Left hindlimb (tissue), 1 donor: ENCODE measurements at regions not wholly inside any gene's neighbourhood (a gene's known extent, or its start where the extent isn't known, plus 50 kb on each side); places are given as distances from the start of the nearest gene placed in this dataset.

Experiments
- DNase-seq: peaks from one replicate; pipeline ENCODE4 v3.0.0-alpha.2; 2018

DNA sequence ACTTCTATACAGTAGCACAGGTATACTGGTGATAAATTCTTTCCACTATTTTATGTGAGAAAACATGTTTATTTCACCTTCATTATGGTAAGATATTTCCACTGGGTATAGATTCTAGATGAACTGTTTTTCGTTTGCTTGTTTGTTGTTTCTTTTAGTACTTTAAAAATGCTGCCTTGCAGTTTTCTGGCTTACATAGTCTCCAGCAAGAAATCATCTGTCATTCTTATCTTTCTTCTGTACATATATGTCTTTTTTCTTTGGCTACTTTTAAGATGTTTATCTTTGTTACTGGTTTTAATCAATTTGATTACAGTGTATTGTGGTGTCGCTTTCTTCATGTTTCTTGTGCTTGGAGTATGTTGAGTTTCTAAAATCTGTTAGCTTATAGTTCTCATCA lies 333.3 kb upstream of the HTR2A start:
- no peak for DNase-seq

DNA sequence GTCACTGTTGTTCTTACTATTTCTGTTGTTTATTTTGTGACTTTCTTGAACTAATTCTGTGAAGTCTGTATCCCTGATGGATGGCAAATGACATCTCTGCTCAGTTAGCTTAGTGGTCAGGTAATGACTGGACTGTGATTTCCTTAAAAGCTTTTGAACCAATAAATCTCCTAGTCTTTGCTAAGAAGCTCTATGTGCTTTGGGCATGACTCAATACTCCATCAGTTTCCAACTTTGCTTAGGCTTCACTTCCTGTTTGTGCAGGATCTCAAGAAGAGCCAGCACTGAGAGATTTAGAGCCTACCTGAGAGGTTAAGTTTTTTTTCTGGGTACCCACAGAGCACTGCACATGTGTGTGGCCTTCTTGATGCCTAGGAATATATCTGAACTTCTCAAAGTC lies 329.7 kb upstream of the HTR2A start:
- DNase-seq = no peak

DNA sequence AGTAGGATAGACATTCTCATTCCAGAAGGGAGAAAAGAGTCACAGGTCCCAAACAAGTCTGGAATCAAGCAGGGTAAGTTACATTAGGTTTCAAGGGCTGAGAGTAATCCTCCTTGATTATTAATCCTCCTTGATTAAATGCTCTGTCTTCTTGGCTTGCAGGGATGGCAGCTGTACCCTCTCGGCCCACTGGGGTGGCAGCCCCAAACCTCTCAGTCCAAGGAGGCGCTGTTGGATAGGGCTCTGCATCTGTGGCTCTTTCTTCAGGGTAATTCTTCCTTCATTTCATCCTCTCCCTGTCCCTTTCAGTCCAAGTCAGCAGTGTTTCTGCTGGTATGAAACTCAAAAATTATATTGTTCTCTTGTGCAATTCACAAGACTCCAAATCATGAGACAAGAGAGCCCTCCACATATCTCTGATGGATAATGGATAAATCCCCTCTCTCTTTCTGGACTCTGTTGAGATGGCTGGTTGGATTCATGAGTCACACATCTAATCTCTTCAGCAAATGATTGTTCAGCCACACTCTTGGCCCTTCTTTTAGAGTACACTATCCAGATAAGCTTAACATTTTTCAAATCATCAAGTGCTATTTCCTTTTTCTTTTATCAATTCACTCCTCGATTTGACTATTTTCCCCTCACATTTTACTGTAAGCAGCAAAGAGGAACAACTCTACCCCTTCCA lies 323.7 kb upstream of the HTR2A start:
- no peak for DNase-seq

DNA sequence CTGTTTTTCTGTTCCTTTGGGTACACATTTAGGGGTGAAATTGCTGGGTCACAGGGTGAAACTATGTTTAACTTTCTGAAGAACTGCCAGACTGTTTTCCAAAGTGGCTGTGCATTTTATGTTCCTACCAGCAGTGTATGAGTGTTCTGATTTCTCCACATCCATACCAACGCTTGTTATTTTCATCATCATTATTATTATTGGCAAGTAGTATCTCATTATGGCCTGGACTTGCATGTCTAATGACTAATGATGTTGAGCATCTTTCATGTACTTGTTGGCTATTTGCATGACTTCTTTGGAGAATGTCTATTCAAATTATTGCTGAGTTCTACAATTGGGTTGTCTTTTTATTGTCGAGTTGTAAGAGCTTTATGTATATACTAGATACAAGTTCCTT lies 321.8 kb upstream of the HTR2A start:
- no peak for DNase-seq

DNA sequence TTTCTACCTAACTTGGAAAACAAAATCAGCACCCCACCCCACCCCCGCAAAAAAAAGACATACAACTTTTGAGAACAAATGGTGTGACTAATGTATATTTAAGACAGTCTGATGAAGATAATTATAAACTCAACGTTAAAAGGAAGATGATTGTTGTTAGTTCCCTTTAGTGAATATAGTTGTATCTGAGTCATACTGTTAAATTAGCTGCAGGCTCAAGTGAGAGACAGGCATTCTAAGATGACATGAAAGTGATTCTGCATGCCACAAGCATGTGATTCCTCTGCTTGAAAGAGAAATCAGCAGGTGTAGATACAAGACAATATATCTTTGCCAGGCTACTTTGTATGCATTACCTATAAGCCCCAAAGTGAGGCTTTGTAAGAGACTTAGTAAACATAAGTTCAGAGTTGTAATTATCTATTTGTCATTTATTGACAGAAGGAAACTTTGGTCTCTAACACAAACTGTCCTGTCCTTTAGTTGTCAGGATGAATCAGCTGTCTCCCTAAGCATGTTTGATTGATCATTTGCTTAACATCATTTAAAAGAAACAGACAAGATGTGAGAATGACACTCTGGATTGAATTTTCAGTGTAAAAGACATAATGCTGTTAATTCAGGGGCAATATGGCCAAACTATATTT lies 319.4 kb upstream of the HTR2A start:
- no peak for DNase-seq

DNA sequence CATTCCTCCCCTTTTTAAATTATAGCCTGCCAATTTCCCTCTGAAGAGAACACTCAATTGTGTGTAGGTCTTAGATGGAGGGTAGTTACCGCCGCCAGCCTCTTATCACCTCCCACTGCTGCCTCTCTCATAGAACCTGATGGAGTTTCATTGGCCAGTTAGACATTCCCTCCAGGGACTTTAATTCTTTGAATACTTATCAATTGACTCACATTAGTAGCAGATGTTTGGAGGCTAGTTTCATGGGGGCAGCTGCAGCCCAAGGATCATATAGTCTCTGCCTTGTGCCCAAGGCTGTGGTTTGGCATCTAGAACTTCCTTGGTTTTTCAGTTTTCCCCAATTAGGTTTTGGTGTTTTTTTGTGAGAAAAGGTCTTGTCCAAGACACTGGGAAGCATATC lies 318.9 kb upstream of the HTR2A start:
- DNase-seq = no peak

DNA sequence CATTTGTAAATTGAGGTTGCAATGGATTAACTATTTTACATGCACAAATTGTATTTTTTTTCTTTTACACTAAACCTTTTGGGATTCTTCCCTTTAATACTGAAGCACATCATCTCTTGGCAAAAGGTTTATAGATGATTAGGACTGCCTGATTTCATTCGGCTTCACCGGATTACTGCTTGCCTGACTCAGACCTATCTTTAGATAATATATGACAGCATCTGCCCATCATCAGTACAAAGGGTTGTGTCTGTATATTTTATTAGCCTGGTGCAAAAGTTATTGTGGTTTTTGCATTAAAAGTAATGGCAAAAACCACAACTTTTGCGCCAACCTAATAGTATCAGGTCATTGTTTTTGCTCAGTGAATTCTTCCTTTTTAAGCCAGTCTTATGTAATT lies 316.2 kb upstream of the HTR2A start:
- DNase-seq = no peak

DNA sequence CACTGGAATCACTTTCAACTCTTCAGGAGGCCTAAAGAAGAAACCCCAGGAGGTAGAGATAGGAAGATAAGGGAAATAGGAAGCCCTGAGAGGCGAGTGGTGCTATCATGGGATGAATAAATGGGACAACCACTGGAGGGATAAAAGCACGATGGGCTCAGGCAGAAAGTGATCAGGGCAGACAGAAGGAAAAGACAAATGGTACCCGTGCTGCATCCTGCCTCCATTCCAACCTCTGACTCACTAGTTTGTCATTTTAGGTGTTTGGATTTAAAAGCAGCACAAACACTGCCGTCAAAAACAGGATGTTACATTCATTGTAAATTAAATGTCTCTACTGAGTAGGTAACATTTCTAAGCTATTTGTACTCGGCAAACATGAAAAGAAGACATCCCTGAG lies 314.3 kb upstream of the HTR2A start:
- no peak for DNase-seq

DNA sequence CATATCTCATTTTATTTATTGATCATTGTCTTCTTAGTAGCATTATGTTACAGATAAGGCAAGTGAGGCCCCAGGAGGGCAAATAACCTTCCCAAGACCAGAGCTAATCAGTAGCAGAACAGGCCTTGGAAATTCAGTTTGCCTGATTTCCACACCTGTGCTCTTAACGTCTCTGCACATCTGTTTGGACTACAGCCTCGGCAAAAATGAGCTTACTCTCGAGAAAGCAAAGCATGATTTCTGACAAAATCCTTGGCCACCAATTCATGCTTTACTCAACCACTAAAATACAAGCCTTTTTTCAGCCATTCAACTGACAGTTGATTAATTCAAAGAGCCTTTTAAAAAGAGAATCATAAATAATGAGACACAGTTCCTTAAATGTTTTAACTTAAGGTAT lies 309.3 kb upstream of the HTR2A start:
- DNase-seq = no peak

DNA sequence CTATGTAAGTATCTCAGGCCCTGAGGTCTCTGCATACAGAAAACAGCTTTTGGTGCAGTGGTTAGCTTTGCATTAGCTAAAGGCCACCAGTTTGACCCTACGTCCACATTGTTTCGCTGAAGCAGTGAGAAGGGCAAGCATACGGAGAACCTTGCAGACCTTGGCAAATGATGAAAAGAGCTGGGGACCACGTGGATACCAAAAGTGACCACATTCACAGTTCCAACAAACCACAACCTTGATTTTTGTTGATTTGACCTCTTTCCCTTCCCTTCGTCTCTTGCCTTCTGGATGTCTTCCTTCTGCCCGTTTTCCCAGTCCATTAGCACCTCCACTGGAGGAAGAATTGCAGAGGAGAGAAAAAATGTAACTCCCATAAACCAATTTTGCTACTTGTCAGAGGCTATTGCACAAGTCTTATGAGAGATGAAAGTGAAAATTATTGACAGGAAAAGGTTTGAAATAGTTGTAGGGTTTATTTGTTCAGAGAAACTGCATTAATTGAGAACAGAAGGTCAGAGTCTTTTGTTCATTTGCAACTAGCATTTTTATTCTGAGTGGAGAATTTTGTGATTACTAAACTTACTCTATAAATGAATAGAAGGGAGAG lies 293.9 kb upstream of the HTR2A start:
- DNase-seq = no peak

DNA sequence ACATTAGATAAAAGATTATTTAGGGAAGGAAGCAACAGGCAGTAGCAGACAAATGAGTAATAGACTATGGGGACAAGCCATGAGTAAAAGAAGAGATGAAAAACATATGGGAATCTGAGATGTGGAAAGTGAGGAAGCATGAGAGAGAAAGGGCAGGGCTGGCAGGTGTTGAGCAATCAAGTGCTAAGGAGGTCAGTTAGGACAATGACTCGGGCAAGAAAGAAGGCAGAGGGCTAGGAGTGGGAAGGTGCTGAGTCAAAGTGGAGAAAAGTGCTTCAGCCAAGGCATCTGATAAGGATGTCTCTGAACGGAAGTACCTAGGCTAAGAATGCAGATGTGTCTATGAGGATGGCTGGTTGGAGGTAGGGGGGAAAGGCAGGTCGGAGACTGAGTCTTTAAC lies 291.9 kb upstream of the HTR2A start:
- DNase-seq = no peak

DNA sequence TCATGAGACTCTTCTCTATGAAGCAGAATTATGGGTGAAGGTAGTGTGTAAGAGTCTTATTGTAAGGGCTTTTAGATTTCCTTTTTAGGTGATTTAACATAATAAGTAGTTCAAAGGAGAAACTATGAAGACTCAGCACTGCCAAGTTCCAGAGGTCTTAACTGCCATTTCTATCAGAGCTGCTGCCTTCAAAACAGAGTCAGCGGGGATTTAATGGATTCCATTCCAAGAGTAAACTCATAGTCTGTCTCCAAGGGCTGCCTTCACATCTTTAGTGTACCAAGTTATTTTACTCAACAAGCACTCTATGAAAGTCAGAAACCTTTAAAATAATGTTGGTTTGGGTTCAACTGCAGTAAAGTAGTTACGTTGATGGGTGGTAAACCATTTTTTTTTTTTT lies 289.6 kb upstream of the HTR2A start:
- DNase-seq = no peak

DNA sequence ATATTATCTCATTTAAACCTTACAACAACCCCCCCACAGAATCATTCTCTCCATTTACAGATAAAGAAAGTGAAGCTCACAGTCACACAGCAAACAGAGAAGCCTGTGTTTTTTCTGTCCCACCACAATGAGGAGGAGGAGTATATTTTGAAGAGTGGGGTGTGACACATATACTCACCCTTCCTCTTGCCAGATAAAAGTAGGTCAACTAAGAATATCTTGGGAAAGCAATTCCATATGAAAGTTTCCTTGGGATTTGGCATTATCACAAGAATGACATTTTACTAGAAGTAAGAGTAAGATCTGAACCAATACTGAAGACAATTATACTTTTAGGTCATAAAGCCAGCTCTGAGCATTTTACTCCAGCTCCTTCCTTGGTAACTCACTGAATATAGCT lies 287.5 kb upstream of the HTR2A start:
- no peak for DNase-seq

DNA sequence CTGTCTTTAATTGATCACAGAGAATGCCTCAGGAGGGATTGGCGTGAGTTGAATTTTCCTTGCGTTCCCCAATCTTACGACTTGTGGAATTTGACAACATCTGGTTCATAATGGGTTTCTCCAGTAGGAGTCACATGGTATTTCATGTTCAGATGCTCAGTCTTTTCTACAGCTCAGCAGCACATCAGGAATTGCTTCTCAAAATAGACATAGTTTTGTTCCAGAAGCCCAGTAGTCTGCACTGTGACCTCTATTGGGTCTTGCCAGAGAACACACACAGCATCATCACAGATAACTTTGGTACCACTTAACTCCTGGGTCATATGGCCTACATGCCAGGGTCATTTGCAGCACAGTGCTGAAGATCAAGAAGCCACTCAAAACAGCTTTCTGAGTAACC lies 282.5 kb upstream of the HTR2A start:
- DNase-seq = no peak

DNA sequence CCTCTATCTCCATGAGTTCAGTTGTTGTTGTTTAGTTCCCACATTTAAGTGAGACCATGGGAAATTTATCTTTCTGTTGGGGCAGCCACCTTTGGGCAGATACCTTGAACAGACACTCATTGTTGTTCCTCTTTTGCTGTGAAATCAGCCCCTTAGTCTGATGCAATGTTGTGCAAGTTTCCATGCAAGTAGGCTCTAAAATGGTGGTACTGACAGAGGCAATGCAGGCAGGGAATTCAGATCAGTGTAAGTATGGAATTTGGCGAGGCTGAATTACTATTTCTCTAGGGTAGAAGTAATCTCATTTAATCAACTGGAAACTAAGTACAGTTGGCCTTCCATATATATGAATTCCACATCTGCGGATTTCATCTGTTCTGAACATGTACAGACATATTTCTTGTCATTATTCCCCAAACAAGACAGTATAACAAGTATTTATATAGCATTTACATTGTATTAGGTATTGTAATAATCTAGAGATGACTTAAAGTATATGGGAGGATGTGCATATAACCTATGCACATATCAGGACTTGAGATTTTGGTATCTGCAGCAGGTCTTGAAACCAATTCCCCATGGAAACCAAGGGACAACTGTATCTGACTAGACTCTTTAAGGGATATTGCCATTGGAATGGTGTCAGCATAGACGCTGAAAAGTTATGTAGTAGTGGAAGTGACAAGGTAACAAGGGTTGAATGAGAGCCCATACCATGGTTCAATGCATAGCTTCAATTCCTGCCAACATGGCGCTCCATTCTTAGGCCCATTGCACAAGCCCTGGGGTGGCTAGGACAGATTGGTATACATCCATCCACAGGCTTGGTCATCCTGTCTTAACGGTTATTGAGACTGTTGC lies 281.5 kb upstream of the HTR2A start:
- no peak for DNase-seq

DNA sequence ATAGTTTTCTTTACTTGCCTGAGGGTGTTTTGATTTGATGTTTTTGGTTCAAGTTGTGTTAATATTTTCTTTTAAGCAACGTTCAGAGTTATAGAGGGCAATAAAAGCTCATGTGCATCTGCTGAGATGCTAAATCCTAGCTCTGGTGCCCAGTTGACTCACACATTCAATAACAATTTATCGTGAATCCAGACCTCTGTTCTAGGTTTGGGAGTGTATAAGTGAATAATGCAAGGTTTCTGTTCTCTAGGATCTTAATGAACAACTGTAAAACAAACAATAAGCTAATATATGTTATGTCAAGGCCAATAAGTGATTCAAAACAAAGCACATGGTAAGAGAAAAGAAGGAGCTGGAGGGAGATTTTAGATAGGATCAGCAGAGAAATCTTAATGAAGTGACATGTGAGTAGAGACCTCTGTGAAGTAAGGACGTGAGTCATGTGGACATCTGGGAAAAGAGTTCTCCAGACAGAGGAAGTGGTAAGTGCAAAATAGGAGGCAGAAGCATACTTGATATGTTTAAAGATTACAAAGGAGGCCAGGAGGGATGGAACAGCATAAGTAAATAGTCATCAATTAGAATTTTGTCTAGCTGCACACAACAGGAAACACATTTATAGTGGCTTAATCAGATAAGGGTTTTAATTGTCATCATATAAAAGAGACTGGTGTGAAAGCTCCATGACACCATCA lies 278.5 kb upstream of the HTR2A start:
- DNase-seq = no peak

DNA sequence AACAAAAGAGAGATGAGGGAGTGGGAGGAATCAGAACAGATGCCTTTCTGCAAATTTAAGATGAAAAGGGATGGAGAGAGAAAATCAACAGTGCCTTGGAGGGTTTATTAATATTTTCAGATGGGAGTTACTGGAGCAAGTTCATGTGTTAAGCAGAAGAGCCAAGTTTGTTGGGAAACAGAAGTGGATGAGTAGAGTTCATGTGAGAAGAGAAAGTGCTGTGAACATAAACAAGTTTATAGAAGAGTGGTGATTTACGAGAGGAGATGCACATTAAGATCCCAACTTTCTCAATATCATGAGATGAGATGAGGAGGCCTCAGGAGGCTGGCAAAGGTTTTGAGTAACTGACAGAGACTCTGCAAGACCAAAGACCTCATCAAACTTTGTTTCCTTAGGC lies 274.1 kb upstream of the HTR2A start:
- DNase-seq = no peak

DNA sequence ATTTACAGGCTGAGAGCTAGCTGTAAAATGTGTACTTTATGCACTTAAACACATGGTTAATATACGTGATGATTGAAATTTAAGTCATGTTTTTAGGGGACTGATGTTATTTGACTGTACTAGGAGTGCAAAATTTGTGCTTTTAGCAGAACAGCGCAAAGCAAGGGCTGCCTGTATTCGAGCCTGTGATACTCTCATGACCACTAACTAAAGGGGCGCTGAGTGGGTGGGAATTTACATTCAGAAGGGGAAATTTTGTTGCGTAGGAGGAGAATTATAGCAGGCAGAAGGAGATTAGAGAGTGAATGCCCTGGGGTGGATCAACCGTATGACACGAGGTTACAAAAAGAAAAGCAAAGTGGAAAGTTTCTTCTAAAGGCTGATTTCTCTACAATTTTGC lies 271.8 kb upstream of the HTR2A start:
- no peak for DNase-seq

DNA sequence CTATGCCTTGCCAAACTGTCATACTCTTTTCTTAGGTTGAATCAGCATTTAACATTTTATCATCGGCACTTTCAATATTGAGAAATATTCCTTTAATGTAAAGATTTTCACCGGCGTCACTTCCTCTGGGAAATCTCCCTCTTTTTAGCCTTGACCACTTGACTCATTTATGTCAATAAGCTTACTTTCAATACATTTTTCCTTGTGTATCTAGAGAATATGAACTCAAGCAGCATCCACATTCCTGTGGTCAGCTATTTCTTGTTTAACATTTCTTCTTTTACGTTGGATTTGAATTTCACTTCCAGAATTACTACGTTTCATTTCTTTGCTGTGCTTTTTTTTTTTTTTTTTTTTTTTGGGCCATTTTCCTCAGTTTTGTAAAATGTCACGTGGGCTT lies 271.2 kb upstream of the HTR2A start:
- DNase-seq = no peak

DNA sequence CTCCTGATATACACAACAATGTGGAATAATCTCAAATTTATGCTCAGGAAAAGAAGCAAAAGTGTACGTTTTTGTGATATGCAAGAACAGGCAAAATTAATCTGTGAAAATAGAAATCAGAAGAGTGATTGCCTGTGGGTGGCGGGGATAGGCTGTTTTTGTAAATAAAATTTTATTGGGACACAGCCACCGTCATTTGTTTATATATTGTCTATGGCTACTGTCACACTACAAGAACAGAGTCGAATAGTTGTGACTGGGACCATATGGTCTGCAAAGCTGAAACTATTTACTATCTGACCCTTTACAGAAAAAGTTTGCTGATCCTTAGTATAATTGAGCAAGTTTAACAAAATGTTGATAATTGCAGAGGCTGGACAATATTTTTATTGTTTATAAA lies 269.5 kb upstream of the HTR2A start:
- no peak for DNase-seq

DNA sequence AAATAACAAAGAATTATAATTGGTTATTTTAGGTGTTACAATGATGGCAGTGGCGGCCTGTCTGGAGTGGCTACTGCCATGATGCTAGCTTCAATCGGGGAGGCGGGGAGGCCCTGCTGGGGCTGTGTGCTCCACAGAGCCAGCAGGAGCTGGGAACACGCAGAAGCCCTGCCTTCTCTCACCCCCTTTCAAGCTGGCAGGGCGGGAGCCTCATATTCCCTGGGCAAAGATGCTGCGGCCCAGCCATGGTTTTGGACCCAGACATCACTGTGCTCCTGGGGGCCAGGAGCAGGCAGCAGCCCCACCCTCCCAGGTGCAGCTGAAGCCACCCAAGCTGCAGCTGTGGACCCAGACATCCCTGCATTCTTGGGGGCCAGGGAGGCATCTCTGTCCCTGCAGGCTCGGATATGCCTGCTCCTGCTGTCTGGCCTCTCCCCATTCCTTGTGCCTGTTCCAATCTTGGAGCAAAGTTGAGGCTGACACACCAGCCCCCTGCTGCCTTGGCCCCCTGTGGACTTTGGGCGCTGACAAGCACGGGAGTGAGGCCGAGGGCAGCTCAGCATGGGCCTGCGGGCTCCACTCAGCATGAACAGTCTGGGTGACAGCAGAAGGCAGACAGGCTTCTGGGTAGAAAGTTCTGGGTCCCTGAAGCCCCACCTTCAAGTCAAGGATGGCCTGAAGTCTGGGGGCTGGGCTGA lies 263.1 kb upstream of the HTR2A start:
- no peak for DNase-seq

DNA sequence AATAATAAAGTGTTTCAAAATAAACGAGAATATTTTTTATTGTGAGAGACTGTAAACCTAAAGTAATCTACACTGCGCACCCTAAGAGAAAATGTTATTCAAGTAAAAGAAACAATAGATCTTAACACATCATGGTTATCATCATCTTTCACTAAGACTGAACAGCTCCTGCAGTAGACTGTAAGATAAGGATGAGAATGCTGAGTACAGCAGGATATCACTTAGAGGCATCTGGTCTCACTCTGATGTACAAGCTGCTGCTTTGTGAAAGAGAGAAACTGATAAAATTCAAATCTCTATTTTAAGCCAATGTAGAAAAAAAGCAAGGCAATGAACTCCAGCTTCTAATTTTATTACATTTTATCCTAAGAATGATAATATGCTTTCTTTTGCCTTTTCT lies 261.7 kb upstream of the HTR2A start:
- DNase-seq = no peak

DNA sequence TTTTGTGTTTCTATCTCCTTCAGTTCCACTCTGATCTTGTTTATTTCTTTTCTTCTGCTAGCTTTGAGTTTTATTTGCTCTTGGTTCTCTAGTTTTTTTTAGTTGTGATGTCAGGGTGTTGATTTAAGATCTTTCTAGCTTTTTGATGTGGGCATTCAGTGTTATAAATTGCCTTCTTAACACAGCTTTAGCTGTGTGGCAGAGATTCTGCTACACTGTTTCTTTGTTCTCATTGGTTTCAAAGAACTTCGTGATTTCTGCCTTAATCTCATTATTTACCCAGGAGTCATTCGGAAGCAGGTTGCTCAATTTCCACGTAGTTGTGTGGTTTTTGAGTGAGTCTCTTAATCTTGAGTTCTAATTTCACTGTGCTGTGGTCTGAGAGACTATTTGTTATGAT lies 251.7 kb upstream of the HTR2A start:
- no peak for DNase-seq
